Liver (tissue), 8 donors: ENCODE measurements at regions not wholly inside any gene's neighbourhood (a gene's known extent, or its start where the extent isn't known, plus 50 kb on each side); places are given as distances from the start of the nearest gene placed in this dataset.

Source experiments
- DNase-seq: peaks from one replicate; pipeline ENCODE4 v3.0.0-alpha.2; 2017; ENCODE audit warnings: low spot score
- H3K27ac ChIP-seq, 2 donors: one replicate each; pipeline ENCODE4 v1.7.0; 2013; ENCODE audit warnings: inconsistent platforms in 2 of 2, low read length in 2 of 2, control low read depth in 1 of 2, low read depth in 1 of 2, mild to moderate bottlenecking in 1 of 2
- H3K27me3 ChIP-seq, 4 donors: one replicate each; pipeline versions ENCODE4 v1.6.1 to v1.7.0; 2013; ENCODE audit warnings: low read length in 3 of 4, inconsistent platforms in 1 of 4, mild to moderate bottlenecking in 1 of 4, moderate library complexity in 1 of 4; ENCODE audit not compliant: control insufficient read depth in 4 of 4, insufficient read depth in 4 of 4
- H3K36me3 ChIP-seq, 4 donors: one replicate each; pipeline versions ENCODE4 v1.6.1 to v1.7.0; 2013; ENCODE audit warnings: low read length in 3 of 4, mild to moderate bottlenecking in 3 of 4, low read depth in 1 of 4, moderate library complexity in 1 of 4; ENCODE audit not compliant: control insufficient read depth in 4 of 4, insufficient read depth in 3 of 4
- H3K4me1 ChIP-seq, 4 donors: one replicate each; pipeline versions ENCODE4 v1.6.1 to v1.7.0; 2013; ENCODE audit warnings: low read length in 3 of 4, mild to moderate bottlenecking in 3 of 4, moderate library complexity in 1 of 4; ENCODE audit not compliant: control insufficient read depth in 4 of 4, insufficient read depth in 4 of 4
- H3K4me3 ChIP-seq, 3 donors: one replicate each; pipeline versions ENCODE4 v1.6.1 to v1.7.0; 2013; ENCODE audit warnings: low read length in 3 of 3, control low read depth in 1 of 3, low read depth in 1 of 3, mild to moderate bottlenecking in 1 of 3
- H3K9ac ChIP-seq, 2 donors: one replicate each; pipeline ENCODE4 v1.7.0; 2013; ENCODE audit warnings: low read length in 2 of 2, mild to moderate bottlenecking in 2 of 2, moderate library complexity in 2 of 2, control low read depth in 1 of 2, low read depth in 1 of 2
- H3K9me3 ChIP-seq, 4 donors: one replicate each; pipeline versions ENCODE4 v1.6.1 to v1.7.0; 2013; ENCODE audit warnings: low read length in 3 of 4; ENCODE audit not compliant: control insufficient read depth in 4 of 4
- ATF3 ChIP-seq: IDR thresholded peaks from 2 replicates; pipeline ENCODE4 v1.6.1; 2016; ENCODE audit warnings: antibody characterized with exemption
- CTCF ChIP-seq: fragments of 150-350 bp; IDR thresholded peaks from 2 replicates; pipeline ENCODE4 v1.5.1; 2017; ENCODE audit warnings: improper control_type of control experiment, low read depth, low read length; ENCODE audit not compliant: missing input control
- FOXA2 ChIP-seq: IDR thresholded peaks from 2 replicates; pipeline ENCODE4 v1.6.1; 2016; ENCODE audit warnings: antibody characterized with exemption
- GABPA ChIP-seq, 2 donors: IDR thresholded peaks in 1 of 2; conservative IDR thresholded peaks in 1 of 2; 2 replicates each; pipeline ENCODE4 v1.6.1; 2016; ENCODE audit warnings: antibody characterized with exemption in 2 of 2, mild to moderate bottlenecking in 1 of 2, moderate library complexity in 1 of 2
- JUND ChIP-seq, 2 donors: IDR thresholded peaks; 2 replicates each; pipeline ENCODE4 v1.6.1; 2016; ENCODE audit warnings: antibody characterized with exemption in 2 of 2
- NR2F2 ChIP-seq: IDR thresholded peaks from 2 replicates; pipeline ENCODE4 v1.6.1; 2016; ENCODE audit warnings: antibody characterized with exemption
- RAD21 ChIP-seq, 2 donors: IDR thresholded peaks; 2 replicates each; pipeline ENCODE4 v1.6.1; 2016; ENCODE audit warnings: antibody characterized with exemption in 2 of 2, mild to moderate bottlenecking in 2 of 2
- TAF1 ChIP-seq: conservative IDR thresholded peaks from 2 replicates; pipeline ENCODE4 v1.6.1; 2016; ENCODE audit warnings: antibody characterized with exemption, mild to moderate bottlenecking
- YY1 ChIP-seq: IDR thresholded peaks from 2 replicates; pipeline ENCODE4 v1.6.1; 2016; ENCODE audit warnings: antibody characterized with exemption, mild to moderate bottlenecking
- ZBTB33 ChIP-seq: IDR thresholded peaks from 2 replicates; pipeline ENCODE4 v1.6.1; 2016; ENCODE audit warnings: antibody characterized with exemption
- WGBS: extraction: QIAGEN DNeasy Blood & Tissue Kit; methylation state at CpG from one replicate; pipeline ENCODE4 v1.1.7; 2013; 5-methylcytosine and 5-hydroxymethylcytosine counted together
- TF ChIP-seq, protein P1 (sequence below): IDR thresholded peaks from 2 replicates; pipeline ENCODE4 v1.6.1; 2016; ENCODE audit warnings: antibody characterized with exemption, mild to moderate bottlenecking
- donor health status: healthy.
- donor health status: healthy.
- donor health status: healthy.
- donor health status: healthy.
- donor health status: healthy.

GRCh38 chr2:145402706-145403277 is 882.9 kb upstream of the ZEB2 start:
- Histone ChIP-seq H3K27me3 (no peaks in the 10 kb centered on the region), H3K4me3 (no peak overlapping the region), H3K9ac (no peak overlapping the region), H3K36me3 (no peaks in the 10 kb centered on the region), H3K27ac (no peak overlapping the region), H3K9me3 (no peaks in the 10 kb centered on the region), H3K4me1 (no peaks in the 10 kb centered on the region)
- no peak for TF ChIP-seq ATF3
- 93% methylated on average over 2 of the region's 2 CpGs for WGBS
- no peak for DNase-seq

DNA sequence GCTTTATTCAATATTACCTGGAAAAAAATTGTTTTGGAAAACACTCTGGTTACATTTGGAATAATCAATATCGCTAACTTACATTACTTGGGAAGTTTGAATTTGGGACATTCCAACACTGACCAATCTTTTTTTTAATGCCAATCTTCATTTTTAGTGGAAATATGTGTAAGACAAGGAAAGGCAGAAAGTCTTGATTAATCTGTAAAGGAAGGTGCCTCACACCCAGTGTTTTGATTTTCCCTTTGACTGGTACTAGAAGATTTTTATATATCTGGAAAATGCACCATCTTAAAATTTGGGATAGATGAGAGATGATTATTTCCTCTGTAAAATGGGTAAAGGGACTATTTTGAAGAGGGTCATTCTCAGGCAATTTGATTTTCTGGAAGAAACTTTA is 879.2 kb upstream of the ZEB2 start:
- WGBS: 97% methylated on average over 1 of the region's 1 CpG
- Histone ChIP-seq H3K4me3 (no peak overlapping the region), H3K9me3 (no peaks in the 10 kb centered on the region), H3K4me1 (no peaks in the 10 kb centered on the region), H3K27ac (no peak overlapping the region), H3K36me3 (no peaks in the 10 kb centered on the region), H3K27me3 (no peaks in the 10 kb centered on the region), H3K9ac (no peak overlapping the region)
- TF ChIP-seq GABPA (IDR thresholded peaks at IDR 0.05 in 1 of 2, conservative IDR thresholded peaks at IDR 0.05 in 1 of 2): no peak
- no peak for TF ChIP-seq YY1
- TF ChIP-seq CTCF: no peak
- TF ChIP-seq FOXA2: no peak
- TF ChIP-seq TAF1: no peak
- TF ChIP-seq, protein P1, sequence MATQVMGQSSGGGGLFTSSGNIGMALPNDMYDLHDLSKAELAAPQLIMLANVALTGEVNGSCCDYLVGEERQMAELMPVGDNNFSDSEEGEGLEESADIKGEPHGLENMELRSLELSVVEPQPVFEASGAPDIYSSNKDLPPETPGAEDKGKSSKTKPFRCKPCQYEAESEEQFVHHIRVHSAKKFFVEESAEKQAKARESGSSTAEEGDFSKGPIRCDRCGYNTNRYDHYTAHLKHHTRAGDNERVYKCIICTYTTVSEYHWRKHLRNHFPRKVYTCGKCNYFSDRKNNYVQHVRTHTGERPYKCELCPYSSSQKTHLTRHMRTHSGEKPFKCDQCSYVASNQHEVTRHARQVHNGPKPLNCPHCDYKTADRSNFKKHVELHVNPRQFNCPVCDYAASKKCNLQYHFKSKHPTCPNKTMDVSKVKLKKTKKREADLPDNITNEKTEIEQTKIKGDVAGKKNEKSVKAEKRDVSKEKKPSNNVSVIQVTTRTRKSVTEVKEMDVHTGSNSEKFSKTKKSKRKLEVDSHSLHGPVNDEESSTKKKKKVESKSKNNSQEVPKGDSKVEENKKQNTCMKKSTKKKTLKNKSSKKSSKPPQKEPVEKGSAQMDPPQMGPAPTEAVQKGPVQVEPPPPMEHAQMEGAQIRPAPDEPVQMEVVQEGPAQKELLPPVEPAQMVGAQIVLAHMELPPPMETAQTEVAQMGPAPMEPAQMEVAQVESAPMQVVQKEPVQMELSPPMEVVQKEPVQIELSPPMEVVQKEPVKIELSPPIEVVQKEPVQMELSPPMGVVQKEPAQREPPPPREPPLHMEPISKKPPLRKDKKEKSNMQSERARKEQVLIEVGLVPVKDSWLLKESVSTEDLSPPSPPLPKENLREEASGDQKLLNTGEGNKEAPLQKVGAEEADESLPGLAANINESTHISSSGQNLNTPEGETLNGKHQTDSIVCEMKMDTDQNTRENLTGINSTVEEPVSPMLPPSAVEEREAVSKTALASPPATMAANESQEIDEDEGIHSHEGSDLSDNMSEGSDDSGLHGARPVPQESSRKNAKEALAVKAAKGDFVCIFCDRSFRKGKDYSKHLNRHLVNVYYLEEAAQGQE: no peak
- no peak for TF ChIP-seq RAD21 (IDR thresholded peaks at IDR 0.05)
- TF ChIP-seq ZBTB33: no peak
- no peak for TF ChIP-seq NR2F2
- no peak for TF ChIP-seq JUND (IDR thresholded peaks at IDR 0.05)
- DNase-seq: no peak
